Sigmoid colon (tissue), 6 donors: ENCODE measurements at regions not wholly inside any gene's neighbourhood (a gene's known extent, or its start where the extent isn't known, plus 50 kb on each side); places are given as distances from the start of the nearest gene placed in this dataset.

Source experiments
- DNase-seq: peaks from one replicate; pipeline ENCODE4 v3.0.0-alpha.2; 2019
- H3K27ac ChIP-seq, 4 donors: fragments of 200-600 bp; sonication (generic); one replicate each; pipeline ENCODE4 v1.5.1; 2016 to 2019; ENCODE audit warnings: mild to moderate bottlenecking in 1 of 4
- H3K27me3 ChIP-seq, 3 donors: fragments of 200-600 bp; sonication (generic); one replicate each; pipeline ENCODE4 v1.5.1; 2019; ENCODE audit warnings: mild to moderate bottlenecking in 1 of 3
- H3K36me3 ChIP-seq, 4 donors: fragments of 200-600 bp; sonication (generic); one replicate each; pipeline ENCODE4 v1.5.1; 2016 to 2019
- H3K4me1 ChIP-seq, 4 donors: fragments of 200-600 bp; sonication (generic); one replicate each; pipeline ENCODE4 v1.5.1; 2017 to 2019
- H3K4me3 ChIP-seq, 4 donors: fragments of 200-600 bp; sonication (generic); one replicate each; pipeline ENCODE4 v1.5.1; 2017 to 2019; ENCODE audit warnings: mild to moderate bottlenecking in 2 of 4, moderate library complexity in 1 of 4
- H3K9me3 ChIP-seq, 4 donors: fragments of 200-600 bp in 3 of 4; sonication (generic) in 3 of 4; one replicate each; pipeline versions ENCODE4 v1.5.1 to v1.6.1; 2013 to 2019
- EP300 ChIP-seq, 4 donors: sonication (generic); formaldehyde crosslinking; IDR thresholded peaks; one replicate each; pipeline ENCODE4 v1.6.1; 2017; ENCODE audit warnings: antibody characterized with exemption in 4 of 4
- POLR2A ChIP-seq, 2 donors: fragments of 450-650 bp; IDR thresholded peaks; one replicate each; pipeline ENCODE4 v1.6.1; 2016; ENCODE audit warnings: antibody characterized with exemption in 2 of 2, mild to moderate bottlenecking in 2 of 2, moderate library complexity in 2 of 2
- POLR2AphosphoS5 ChIP-seq, 4 donors: sonication (generic); formaldehyde crosslinking; IDR thresholded peaks; one replicate each; pipeline ENCODE4 v1.6.1; 2017; ENCODE audit warnings: antibody characterized with exemption in 4 of 4
- WGBS, 2 donors: extraction: QIAGEN DNeasy Blood & Tissue Kit; methylation state at CpG; one replicate each; pipeline ENCODE4 v1.1.7; 2013; 5-methylcytosine and 5-hydroxymethylcytosine counted together
- intact Hi-C: fragments of 100-400 bp; cut with DNase I; formaldehyde crosslinking; loops from one replicate; pipeline ENCODE4 v1.15.1; 2023
- TF ChIP-seq, protein P1 (sequence below), 4 experiments: fragments of 450-650 bp in 3 of 4; fragments of 200-600 bp in 1 of 4; IDR thresholded peaks; one replicate each; pipeline ENCODE4 v1.5.1; 2016 to 2019; ENCODE audit warnings: antibody characterized with exemption in 4 of 4, mild to moderate bottlenecking in 3 of 4, moderate library complexity in 2 of 4
- donor health status: healthy with polysubstance abuse.
- donor health status: healthy.

DNA sequence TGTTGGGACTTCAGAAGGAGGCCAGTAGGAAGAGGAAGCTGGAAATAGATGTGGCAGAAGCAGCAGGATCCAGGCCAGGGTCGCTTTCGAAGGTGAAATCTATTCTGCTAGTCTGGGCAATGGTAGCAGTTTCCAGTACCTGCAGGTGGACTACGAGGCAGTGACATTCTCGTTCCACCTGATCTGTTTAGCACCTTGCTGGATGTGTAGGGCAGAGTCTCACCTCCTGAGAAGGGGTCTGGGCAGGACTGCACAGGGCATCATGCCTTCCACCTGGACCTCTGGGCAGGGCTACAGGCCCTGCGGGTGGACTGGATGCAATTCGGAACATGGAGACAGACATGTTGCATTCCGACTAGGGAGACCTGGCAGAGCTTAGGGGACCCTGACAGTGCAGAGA lies 254.8 kb upstream of the ZNF32 start:
- H3K9me3 ChIP-seq, result no peaks in the 10 kb centered on the region
- no peaks in the 10 kb centered on the region for H3K27me3 ChIP-seq
- no peak for TF ChIP-seq EP300 (IDR thresholded peaks at IDR 0.05)
- no peak for TF ChIP-seq POLR2AphosphoS5 (IDR thresholded peaks at IDR 0.05)
- TF ChIP-seq, protein P1, sequence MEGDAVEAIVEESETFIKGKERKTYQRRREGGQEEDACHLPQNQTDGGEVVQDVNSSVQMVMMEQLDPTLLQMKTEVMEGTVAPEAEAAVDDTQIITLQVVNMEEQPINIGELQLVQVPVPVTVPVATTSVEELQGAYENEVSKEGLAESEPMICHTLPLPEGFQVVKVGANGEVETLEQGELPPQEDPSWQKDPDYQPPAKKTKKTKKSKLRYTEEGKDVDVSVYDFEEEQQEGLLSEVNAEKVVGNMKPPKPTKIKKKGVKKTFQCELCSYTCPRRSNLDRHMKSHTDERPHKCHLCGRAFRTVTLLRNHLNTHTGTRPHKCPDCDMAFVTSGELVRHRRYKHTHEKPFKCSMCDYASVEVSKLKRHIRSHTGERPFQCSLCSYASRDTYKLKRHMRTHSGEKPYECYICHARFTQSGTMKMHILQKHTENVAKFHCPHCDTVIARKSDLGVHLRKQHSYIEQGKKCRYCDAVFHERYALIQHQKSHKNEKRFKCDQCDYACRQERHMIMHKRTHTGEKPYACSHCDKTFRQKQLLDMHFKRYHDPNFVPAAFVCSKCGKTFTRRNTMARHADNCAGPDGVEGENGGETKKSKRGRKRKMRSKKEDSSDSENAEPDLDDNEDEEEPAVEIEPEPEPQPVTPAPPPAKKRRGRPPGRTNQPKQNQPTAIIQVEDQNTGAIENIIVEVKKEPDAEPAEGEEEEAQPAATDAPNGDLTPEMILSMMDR (IDR thresholded peaks at IDR 0.05), result no peak
- TF ChIP-seq POLR2A (IDR thresholded peaks at IDR 0.05), result no peak
- no peak overlapping the region for H3K4me3 ChIP-seq
- H3K4me1 ChIP-seq, result peaks cover 0 to 23% (median 18%) of the 10 kb centered on the region in 4 donors
- WGBS, 2 donors, result 77 to 78% methylated on average over 7 of the region's 7 CpGs
- H3K27ac ChIP-seq, result no peak overlapping the region
- no peak for DNase-seq
- no peaks in the 10 kb centered on the region for H3K36me3 ChIP-seq
- intact Hi-C loops, result loop anchor here (10.0 kb wide), 1 partner anchor 209 kb away; no protein-coding TSS in a partner anchor

DNA sequence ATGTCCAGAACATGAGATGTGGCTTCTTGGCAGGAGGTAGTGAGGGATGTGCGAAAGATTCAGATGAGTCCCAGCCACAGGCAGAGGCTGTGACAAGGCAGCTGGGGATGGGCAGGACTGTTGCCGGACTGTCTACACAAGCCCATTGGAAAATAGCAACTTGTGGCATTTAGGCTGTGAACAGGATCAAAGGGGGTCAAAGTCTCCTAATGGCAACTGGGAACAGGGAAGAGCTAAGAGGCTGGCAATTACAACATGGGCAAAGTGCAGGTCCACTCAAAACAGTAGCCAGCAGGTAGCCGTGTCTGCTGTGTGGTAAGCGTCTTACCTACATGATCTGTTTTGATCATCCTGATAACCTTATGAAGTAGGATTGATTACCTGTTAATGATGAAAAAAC lies 254.2 kb upstream of the ZNF32 start:
- Histone ChIP-seq H3K27ac (no peak overlapping the region), H3K27me3 (no peaks in the 10 kb centered on the region), H3K4me1 (peaks cover 0 to 23% (median 18%) of the 10 kb centered on the region in 4 donors), H3K36me3 (no peaks in the 10 kb centered on the region), H3K9me3 (no peaks in the 10 kb centered on the region), H3K4me3 (no peak overlapping the region)
- WGBS, 2 donors, result 56 to 91% methylated on average over 4 of the region's 4 CpGs
- intact Hi-C loops, result loop anchor here (10.0 kb wide), 1 partner anchor 208 kb away; no protein-coding TSS in a partner anchor
- no peak for DNase-seq
- no peak for TF ChIP-seq POLR2A (IDR thresholded peaks at IDR 0.05)
- TF ChIP-seq EP300 (IDR thresholded peaks at IDR 0.05), result no peak
- TF ChIP-seq, protein P1 (IDR thresholded peaks at IDR 0.05), result no peak
- TF ChIP-seq POLR2AphosphoS5 (IDR thresholded peaks at IDR 0.05), result no peak

GRCh38 chr10:43901744-43902504 lies 253.2 kb upstream of the ZNF32 start:
- intact Hi-C loops, result loop anchor here (10.0 kb wide), 1 partner anchor 207 kb away; no protein-coding TSS in a partner anchor
- H3K4me1 ChIP-seq, result peaks cover 0 to 23% (median 16%) of the 10 kb centered on the region in 4 donors
- TF ChIP-seq, protein P1 (IDR thresholded peaks at IDR 0.05), result no peak
- TF ChIP-seq EP300 (IDR thresholded peaks at IDR 0.05), result no peak
- TF ChIP-seq POLR2AphosphoS5 (IDR thresholded peaks at IDR 0.05), result no peak
- TF ChIP-seq POLR2A (IDR thresholded peaks at IDR 0.05), result no peak
- no peak overlapping the region for H3K27ac ChIP-seq
- H3K27me3 ChIP-seq, result no peaks in the 10 kb centered on the region
- no peaks in the 10 kb centered on the region for H3K9me3 ChIP-seq
- no peak overlapping the region for H3K4me3 ChIP-seq
- WGBS, 2 donors, result 81 to 83% methylated on average over 9 of the region's 9 CpGs
- no peaks in the 10 kb centered on the region for H3K36me3 ChIP-seq
- DNase-seq, result no peak

GRCh38 chr10:43901302-43901701 lies 252.6 kb upstream of the ZNF32 start:
- no peak for DNase-seq

More at GRCh38 chr10:43901302-43901701, 252.6 kb upstream of the ZNF32 start:
- TF ChIP-seq POLR2A (IDR thresholded peaks at IDR 0.05) (no peak), POLR2AphosphoS5 (IDR thresholded peaks at IDR 0.05) (no peak)
- TF ChIP-seq, protein P1 (IDR thresholded peaks at IDR 0.05), result no peak
- H3K36me3 ChIP-seq, result no peaks in the 10 kb centered on the region
- H3K4me3 ChIP-seq, result no peak overlapping the region
- no peaks in the 10 kb centered on the region for H3K9me3 ChIP-seq
- no peak overlapping the region for H3K27ac ChIP-seq
- intact Hi-C loops, result loop anchor here (10.0 kb wide), 1 partner anchor 207 kb away; no protein-coding TSS in a partner anchor
- 85 to 86% methylated on average over 3 of the region's 3 CpGs for WGBS, 2 donors
- H3K27me3 ChIP-seq, result no peaks in the 10 kb centered on the region
- peaks cover 0 to 17% (median 11%) of the 10 kb centered on the region in 4 donors for H3K4me1 ChIP-seq
